ENCODE measurements at regions not wholly inside any gene's neighbourhood (a gene's known extent, or its start where the extent isn't known, plus 50 kb on each side); places are given as distances from the start of the nearest gene placed in this dataset.

DNA sequence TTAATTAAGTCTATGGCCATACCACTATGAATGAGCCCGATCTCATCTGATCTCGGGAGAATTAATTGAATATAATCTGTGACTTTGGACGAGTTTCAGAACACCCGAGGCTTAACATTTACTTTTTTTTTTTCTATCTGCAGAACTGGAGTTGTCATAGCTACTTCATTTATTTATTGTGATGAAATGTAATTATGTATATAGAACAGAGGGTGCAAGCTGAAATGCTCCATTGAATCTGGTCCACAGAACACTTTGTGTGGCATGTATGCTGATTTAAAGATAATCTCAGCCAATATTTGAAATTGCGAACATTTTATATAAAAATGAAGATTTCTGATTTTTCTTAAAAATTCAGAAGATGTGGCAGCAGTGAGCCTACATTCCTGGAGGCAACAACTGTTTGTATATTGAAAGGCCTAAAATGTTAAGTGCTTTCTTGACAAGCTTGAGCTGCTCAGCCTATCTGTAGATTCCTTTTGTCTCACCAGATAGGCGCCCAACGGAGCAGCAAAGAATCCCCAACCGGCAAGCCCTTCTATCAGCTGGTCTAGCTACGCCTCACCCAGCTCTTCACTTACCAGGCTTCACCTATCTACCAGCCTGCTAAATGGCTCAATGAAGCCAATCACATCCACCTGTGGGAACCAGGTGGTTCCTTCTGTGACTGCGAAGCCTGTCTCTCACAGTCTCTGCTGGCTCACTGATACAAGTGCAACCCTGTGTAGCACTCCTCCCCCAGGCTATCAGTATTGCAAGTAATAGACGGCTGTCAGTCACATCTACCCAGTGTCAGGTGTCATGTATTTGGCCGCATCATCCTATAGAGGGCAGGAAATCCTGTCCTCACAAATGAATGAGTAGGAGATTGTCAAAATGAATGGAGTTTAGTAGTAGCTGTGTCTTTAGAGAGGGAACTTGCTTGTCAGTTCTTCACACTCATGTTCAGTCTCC is 170.6 kb upstream of the MRPS30 start:
- ATAC-seq (ENCODE audit: low read depth) (no peak), DNase-seq (no peak)
- H3K9ac ChIP-seq (ENCODE audit: low read depth, low read length): no peak overlapping the region
- H4K20me1 ChIP-seq (ENCODE audit: insufficient read depth, low read length): no peaks in the 10 kb centered on the region
- H3K36me3 ChIP-seq (ENCODE audit: control insufficient read depth, insufficient read depth, low read length): no peaks in the 10 kb centered on the region
- no peak overlapping the region for H3K4me3 ChIP-seq (ENCODE audit: insufficient read depth, low read depth, low read length)
- no TSS peak for BruUV-seq (replicated peaks)
- H2BK15ac ChIP-seq (ENCODE audit: low read depth, low read length): no peak overlapping the region
- H2BK120ac ChIP-seq (ENCODE audit: low read depth, low read length): no peak overlapping the region
- H3K23ac ChIP-seq (ENCODE audit: low read depth, low read length): no peak overlapping the region
- H3K18ac ChIP-seq (ENCODE audit: low read depth, low read length): no peak overlapping the region
- TF ChIP-seq POLR2A (IDR thresholded peaks at IDR 0.05; ENCODE audit: low read depth, low read length): no peak
- no peak for TF ChIP-seq MAFK (IDR thresholded peaks at IDR 0.05; ENCODE audit: low read depth, low read length)
- H3K9me3 ChIP-seq (ENCODE audit: control insufficient read depth, insufficient read depth, low read length): 0 out of 2 replicates have a peak, but pooled peaks cover 3% of the 10 kb centered on the region
- H2AK9ac ChIP-seq (replicated peaks; ENCODE audit: low read depth, low read length, poor library complexity): no peak overlapping the region
- H2BK20ac ChIP-seq (ENCODE audit: low read depth, low read length): no peak overlapping the region
- dilution Hi-C loops (cut with HindIII; ENCODE audit: low sequenced_read_pairs, unreplicated experiment): no loop called here
- no peaks in the 10 kb centered on the region for H3K4me1 ChIP-seq (ENCODE audit: control insufficient read depth, insufficient read depth, low read length)
- H3K56ac ChIP-seq (ENCODE audit: extremely low read depth, insufficient read depth, low read length): no peak overlapping the region
- no peak overlapping the region for H3K14ac ChIP-seq (replicated peaks; ENCODE audit: low read depth, low read length)
- ChIA-PET POLR2A (ENCODE audit: unreplicated experiment) (no interaction called here), CTCF (no interaction called here)
- no peak overlapping the region for H2AFZ ChIP-seq (replicated peaks; ENCODE audit: low read length, poor library complexity)
- in situ Hi-C loops (cut with MboI; ENCODE audit: low sequenced_read_pairs): no loop called here
- H3K9me1 ChIP-seq (ENCODE audit: insufficient read depth, low read length): no peaks in the 10 kb centered on the region
- H3K4ac ChIP-seq (ENCODE audit: low read depth, low read length): no peak overlapping the region
- no peak overlapping the region for H4K91ac ChIP-seq (ENCODE audit: insufficient read depth, low read depth, low read length)
- 40% methylated on average over 1 of the region's 12 CpGs; no CpG with 5 or more reads in 1 of the 2 experiments for WGBS, 2 experiments (ENCODE audit: extremely low coverage in 2 of 2, insufficient read length in 1 of 2)
- no peaks in the 10 kb centered on the region for H3K79me1 ChIP-seq (ENCODE audit: low read depth in 1 of 2, low read length in 2 of 2)
- no peaks in the 10 kb centered on the region for H3K27me3 ChIP-seq (ENCODE audit: control insufficient read depth, insufficient read depth, low read length)
- intact Hi-C loops (cut with micrococcal nuclease): no loop called here
- H4K5ac ChIP-seq (ENCODE audit: low read depth, low read length): no peak overlapping the region
- H2AK5ac ChIP-seq (ENCODE audit: low read depth, low read length): no peak overlapping the region
- no peak overlapping the region for H3K27ac ChIP-seq (ENCODE audit: insufficient read depth, low read length)
- no peak overlapping the region for H3K4me2 ChIP-seq (ENCODE audit: low read depth, low read length)
- no peak overlapping the region for H4K8ac ChIP-seq (ENCODE audit: low read depth in 2 of 2, low read length in 2 of 2)
- no peak overlapping the region for H2BK5ac ChIP-seq (ENCODE audit: low read depth, low read length, poor library complexity, severe bottlenecking)

All from IMR-90 (cell line).